ENCODE measurements at regions not wholly inside any gene's neighbourhood (a gene's known extent, or its start where the extent isn't known, plus 50 kb on each side); places are given as distances from the start of the nearest gene placed in this dataset.
A peak's percentile ranks its signal among the peaks of the same experiment; 100 is the strongest.

GRCh38 chr2:163269374-163270021, 430.9 kb upstream of the KCNH7 start:
- no peak for DNase-seq (ENCODE audit: low read depth)

GRCh38 chr2:163266772-163267171, 428.2 kb upstream of the KCNH7 start:
- peak; percentile 92 for DNase-seq (ENCODE audit: low read depth)

- DNase-seq (ENCODE audit: low read depth) = no peak
These were observed 427.0 kb upstream of the KCNH7 start for GRCh38 chr2:163265562-163265961.

GRCh38 chr2:163264341-163264740, 425.8 kb upstream of the KCNH7 start:
- DNase-seq (ENCODE audit: low read depth) = peak; percentile 39

DNA sequence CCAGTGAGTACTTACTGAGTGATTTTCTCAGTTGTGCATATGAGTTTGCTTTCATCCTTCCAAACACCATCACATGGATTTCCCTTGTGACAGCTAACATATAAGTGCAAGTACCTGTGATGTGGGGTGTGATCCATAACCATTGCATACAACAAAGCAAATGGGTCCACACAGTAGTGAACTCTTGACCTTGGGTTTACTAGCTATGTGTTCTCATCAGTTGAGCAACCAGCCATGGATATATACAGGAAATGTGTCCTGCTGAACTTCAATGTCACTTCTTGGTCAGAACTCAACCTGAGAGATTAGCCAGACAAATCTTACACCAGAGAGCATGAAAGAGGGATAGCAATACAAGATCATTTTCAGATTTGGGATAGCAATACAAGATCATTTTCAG, 420.9 kb upstream of the KCNH7 start:
- peak; percentile 3 for DNase-seq (ENCODE audit: low read depth)

DNA sequence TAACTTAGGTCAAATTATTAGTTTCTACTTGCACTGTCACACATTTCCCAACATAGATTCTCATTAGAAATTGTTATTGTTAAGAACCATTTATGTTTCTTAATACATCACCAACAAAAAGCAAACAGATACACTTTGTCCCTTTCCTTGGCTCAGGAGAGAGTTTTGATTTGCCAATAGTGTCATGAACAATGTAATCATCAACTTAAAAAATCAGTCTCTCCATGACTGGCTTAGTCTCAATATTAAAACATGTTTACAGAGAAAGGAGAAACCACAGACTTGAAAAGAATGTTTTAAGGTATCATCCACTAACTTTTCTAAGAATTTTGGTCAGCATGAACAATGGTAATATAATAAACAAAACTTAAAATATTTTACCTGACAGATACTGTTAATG, 416.5 kb upstream of the KCNH7 start:
- no peak for DNase-seq (ENCODE audit: low read depth)

DNA sequence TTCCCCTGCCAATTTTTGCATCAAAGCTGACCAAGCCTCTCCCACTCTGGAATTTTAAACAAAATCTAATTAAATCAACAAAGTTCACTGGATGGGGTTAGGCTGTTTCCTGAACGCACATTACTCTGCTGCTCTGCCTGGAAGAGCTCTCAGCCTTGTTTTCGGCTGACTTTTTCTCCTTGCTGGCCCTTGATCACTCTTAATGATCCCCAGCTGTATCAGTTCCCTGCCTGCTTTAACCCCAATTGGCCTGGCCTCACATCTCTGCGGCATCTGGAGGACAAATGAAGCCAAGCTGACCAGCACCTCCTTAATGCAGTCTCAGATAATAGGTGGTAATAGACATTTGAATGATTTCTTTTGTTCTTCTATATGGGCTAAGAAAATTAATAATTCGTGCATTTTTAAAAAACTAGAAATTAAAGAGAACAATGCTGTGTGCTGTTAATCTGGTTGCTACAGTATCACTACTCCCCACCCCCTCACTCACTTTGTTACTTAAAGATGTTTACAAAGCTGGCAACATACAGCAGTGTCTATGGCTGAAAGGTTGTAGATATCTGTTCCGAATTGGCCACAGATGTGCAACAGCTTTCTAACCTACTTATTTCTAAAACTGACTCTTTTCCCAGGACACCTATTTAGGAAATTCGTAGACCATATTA, 415.2 kb upstream of the KCNH7 start:
- no peak for DNase-seq (ENCODE audit: low read depth)

- DNase-seq (ENCODE audit: low read depth) = no peak
These were observed 413.6 kb upstream of the KCNH7 start for GRCh38 chr2:163252199-163252598.

GRCh38 chr2:163248376-163249253, 410.0 kb upstream of the KCNH7 start:
- DNase-seq (ENCODE audit: low read depth) = no peak

GRCh38 chr2:163247847-163248220, 409.3 kb upstream of the KCNH7 start:
- no peak for DNase-seq (ENCODE audit: low read depth)

GRCh38 chr2:163247156-163247846, 408.7 kb upstream of the KCNH7 start:
- no peak for DNase-seq (ENCODE audit: low read depth)

GRCh38 chr2:163246135-163246534, 407.6 kb upstream of the KCNH7 start:
- DNase-seq (ENCODE audit: low read depth) = no peak

- no peak for DNase-seq (ENCODE audit: low read depth)
These were observed 398.0 kb upstream of the KCNH7 start for GRCh38 chr2:163236553-163236952.

DNA sequence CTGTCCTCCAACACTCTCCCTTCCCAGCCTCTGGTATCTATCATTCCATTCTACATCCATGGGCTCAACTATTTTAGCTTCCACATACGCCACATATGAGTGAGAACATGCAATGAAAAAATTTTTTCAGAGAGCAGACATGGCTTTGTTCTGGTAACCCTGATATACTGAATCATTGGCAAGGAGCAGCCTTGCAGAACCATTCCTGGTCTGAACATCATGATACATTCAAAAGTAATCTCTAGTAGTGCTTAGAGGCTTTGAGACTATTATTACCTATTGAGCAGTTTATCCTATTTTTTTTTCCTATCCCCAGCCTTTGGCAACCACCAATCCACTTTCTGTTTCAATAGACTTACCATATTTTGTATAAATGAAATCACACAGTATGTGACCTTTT, 393.1 kb upstream of the KCNH7 start:
- DNase-seq (ENCODE audit: low read depth) = no peak

GRCh38 chr2:163213661-163214081, 375.1 kb upstream of the KCNH7 start:
- no peak for DNase-seq (ENCODE audit: low read depth)

- peak; percentile 67 for DNase-seq (ENCODE audit: low read depth)
These were observed 371.9 kb upstream of the KCNH7 start for GRCh38 chr2:163210430-163210918.

DNA sequence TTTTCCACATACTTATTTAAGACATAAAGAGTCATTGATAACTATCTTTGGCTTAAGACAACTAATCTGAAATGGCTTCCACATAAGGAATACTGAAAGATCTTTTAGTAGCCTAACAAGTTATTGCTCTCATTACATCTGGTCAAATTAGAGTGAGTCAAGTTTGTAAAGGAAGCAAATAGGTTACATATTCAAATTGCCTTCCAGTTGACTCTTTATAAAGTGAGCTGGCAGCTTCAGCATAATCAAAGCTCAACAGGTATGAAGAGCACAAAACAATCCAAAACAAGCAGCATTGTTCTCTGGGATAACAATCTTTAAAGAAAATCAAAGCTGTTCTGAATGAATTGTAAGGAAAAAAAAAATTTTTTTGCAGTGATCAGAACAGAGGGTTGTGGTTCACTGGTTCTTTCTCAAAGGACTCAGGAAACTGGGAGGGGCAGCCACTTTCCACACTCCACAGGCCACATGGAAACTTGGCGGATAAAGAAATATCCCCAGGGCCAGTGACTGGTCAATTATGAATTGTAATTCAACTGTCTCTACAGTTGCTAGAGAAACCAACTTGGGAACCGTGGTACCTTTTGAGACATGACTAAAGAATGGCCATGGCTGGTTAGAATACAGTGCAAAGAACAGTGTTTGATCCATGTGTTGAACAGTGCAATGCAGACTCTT, 369.3 kb upstream of the KCNH7 start:
- peak; percentile 4 for DNase-seq (ENCODE audit: low read depth)

DNA sequence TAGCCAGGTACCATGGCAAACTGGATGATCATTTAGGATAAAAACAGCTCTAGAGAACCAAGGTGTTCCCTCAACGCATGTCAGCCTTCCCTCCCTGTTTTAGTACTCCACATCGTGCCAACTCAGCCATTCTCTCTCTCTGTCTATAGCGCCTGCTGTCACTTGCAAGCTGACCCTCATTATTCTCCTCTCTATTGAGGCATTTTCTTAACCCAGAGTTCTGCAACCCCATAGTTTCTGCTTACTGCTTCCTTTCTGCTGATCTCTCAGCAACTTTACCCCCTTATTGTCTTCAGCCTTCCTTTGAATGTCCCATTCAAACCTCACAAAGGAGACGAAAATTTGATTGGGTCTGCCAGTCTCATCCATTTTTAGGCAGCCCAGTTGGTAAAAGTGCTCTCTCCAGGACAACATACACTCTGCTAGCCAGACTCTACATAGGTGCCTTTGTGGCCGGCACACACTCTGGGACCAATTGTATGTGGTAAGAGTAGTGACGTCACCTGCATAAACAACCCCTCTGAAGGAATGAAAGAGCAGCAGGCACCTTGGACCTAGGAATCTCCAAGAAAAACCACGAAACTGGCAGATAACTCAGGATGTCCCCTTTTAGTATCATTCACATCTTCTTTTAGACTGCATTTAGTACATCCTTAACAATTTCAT, 367.2 kb upstream of the KCNH7 start:
- DNase-seq (ENCODE audit: low read depth) = no peak

DNA sequence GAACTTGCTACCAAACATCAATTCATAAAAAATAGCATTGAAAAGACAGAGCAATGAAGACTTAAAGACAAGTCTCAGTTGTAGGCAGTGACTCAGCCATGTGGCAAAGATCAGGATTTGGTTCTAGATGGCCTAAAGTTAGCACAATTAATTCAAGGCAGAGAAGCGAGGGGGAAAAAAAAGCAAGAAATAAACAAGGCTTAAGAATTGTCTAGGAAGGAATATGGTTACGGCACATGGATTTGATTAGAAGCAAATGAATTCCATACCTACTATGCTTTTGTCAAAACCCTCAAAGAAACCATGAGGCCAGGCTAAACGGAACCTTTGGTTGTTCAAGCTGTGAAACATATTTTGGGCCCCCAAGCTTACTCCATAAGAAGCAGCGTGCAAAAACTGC, 362.2 kb upstream of the KCNH7 start:
- no peak for DNase-seq (ENCODE audit: low read depth)

- no peak for DNase-seq (ENCODE audit: low read depth)
These were observed 360.4 kb upstream of the KCNH7 start for GRCh38 chr2:163198972-163199371.

DNA sequence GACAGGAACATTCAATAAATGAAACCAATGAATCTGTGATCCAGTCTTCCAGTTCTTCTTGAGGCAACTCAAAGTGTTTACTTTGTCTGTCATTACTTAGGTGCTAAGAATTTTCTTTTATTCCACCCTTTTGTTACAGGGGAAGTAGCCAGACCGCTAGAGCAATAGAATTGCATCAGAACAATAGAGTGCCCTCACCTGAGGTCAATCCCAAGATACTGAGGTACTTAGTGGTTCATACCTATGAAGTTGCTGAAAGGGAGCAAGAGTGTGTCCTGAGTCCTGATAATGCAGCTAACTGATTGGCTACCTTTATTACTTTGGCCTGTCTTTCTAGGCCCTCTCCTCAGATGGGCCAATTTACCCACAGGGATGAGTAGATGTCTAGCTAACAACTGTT, 359.4 kb upstream of the KCNH7 start:
- DNase-seq (ENCODE audit: low read depth) = no peak

All from LHCN-M2 (cell line).